PC-9 (cell line): ENCODE measurements at regions not wholly inside any gene's neighbourhood (a gene's known extent, or its start where the extent isn't known, plus 50 kb on each side); places are given as distances from the start of the nearest gene placed in this dataset.

Experiments used
- BruUV-seq: library from RNA; stranded (reverse); fragments of 400-500 nt; replicated peaks from 2 replicates; lab custom pipeline; 2021; lab: Mats Ljungman, UMichigan
- CTCF ChIA-PET: fragments of 300-600 bp; sonication (Branson Sonifier 250); formaldehyde crosslinking; loops from one replicate; lab custom pipeline; 2022; ENCODE audit warnings: antibody characterized with exemption; lab: Charles Lee
- POLR2A ChIA-PET: fragments of 300-600 bp; sonication (Branson Sonifier 250); formaldehyde crosslinking; loops from one replicate; lab custom pipeline; 2022; ENCODE audit warnings: antibody characterized with exemption; ENCODE audit not compliant: unreplicated experiment; lab: Charles Lee
- DNase-seq, 2 experiments: peaks; one replicate each; pipeline versions ENCODE4 v3.0.0 to v3.0.0-alpha.2; 2015 to 2022; ENCODE audit warnings: mixed read lengths in 1 of 2
- H2AFZ ChIP-seq: fragments of 200-600 bp; sonication (generic); 2 replicates; pipeline ENCODE4 v1.8.1; 2017; ENCODE audit warnings: antibody characterized with exemption
- H3F3A ChIP-seq: fragments of 200-600 bp; sonication (generic); 2 replicates; pipeline ENCODE4 v1.8.1; 2017; ENCODE audit warnings: antibody characterized with exemption, mild to moderate bottlenecking, low read depth; ENCODE audit not compliant: insufficient read depth
- H3K27ac ChIP-seq: fragments of 200-600 bp; sonication (generic); 2 replicates; pipeline ENCODE4 v1.6.1; 2016; ENCODE audit warnings: mixed run types
- H3K27me3 ChIP-seq: fragments of 200-600 bp; sonication (generic); 2 replicates; pipeline ENCODE4 v1.6.1; 2016; ENCODE audit warnings: low read depth, mixed run types; ENCODE audit not compliant: insufficient read depth
- H3K36me3 ChIP-seq: fragments of 200-600 bp; sonication (generic); 2 replicates; pipeline ENCODE4 v1.6.1; 2016; ENCODE audit warnings: low read depth, mixed run types
- H3K4me1 ChIP-seq: fragments of 200-600 bp; sonication (generic); replicated peaks from 2 replicates; pipeline ENCODE4 v1.6.1; 2016; ENCODE audit warnings: mixed run types; ENCODE audit not compliant: insufficient read depth
- H3K4me2 ChIP-seq: fragments of 200-600 bp; sonication (generic); 2 replicates; pipeline ENCODE4 v1.6.1; 2017; ENCODE audit warnings: mixed run types
- H3K4me3 ChIP-seq: fragments of 200-600 bp; sonication (generic); 2 replicates; pipeline ENCODE4 v1.6.1; 2016; ENCODE audit warnings: mixed run types
- H3K79me2 ChIP-seq: fragments of 200-600 bp; sonication (generic); 2 replicates; pipeline ENCODE4 v1.6.1; 2017; ENCODE audit warnings: low read depth, mixed run types
- H3K9me2 ChIP-seq: fragments of 200-600 bp; sonication (generic); 2 replicates; pipeline ENCODE4 v1.8.1; 2017; ENCODE audit warnings: mild to moderate bottlenecking; ENCODE audit not compliant: insufficient read depth
- H3K9me3 ChIP-seq: fragments of 200-600 bp; sonication (generic); 2 replicates; pipeline ENCODE4 v1.8.1; 2016; ENCODE audit warnings: low read depth; ENCODE audit not compliant: insufficient read depth
- H4K20me1 ChIP-seq: fragments of 200-600 bp; sonication (generic); 2 replicates; pipeline ENCODE4 v1.8.1; 2017; ENCODE audit not compliant: insufficient read depth
- EZH2 ChIP-seq: fragments of 200-600 bp; sonication (generic); IDR thresholded peaks from 2 replicates; pipeline ENCODE4 v1.8.0; 2017; ENCODE audit warnings: antibody characterized with exemption, low read depth
- intact Hi-C: fragments of 100-400 bp; cut with micrococcal nuclease; formaldehyde crosslinking; loops from one replicate; pipeline ENCODE4 v1.10.0; 2022; ENCODE audit not compliant: unreplicated experiment
- TF ChIP-seq, protein P1 (sequence below): fragments of 200-600 bp; sonication (generic); conservative IDR thresholded peaks from 2 replicates; pipeline ENCODE4 v1.6.1; 2017; ENCODE audit warnings: mixed run types, antibody characterized with exemption, mild to moderate bottlenecking, moderate library complexity

GRCh38 chr9:109934857-109935215, 154.8 kb downstream of the PALM2AKAP2 start:
- Histone ChIP-seq H3K4me1 (no peaks in the 10 kb centered on the region), H3K4me3 (no peak overlapping the region), H3K36me3 (no peaks in the 10 kb centered on the region), H3K4me2 (no peak overlapping the region), H3K9me2 (no peaks in the 10 kb centered on the region), H3F3A (no peaks in the 10 kb centered on the region), H3K27ac (no peak overlapping the region), H3K9me3 (no peaks in the 10 kb centered on the region), H3K27me3 (no peaks in the 10 kb centered on the region), H4K20me1 (no peaks in the 10 kb centered on the region), H3K79me2 (no peaks in the 10 kb centered on the region), H2AFZ (no peak overlapping the region)
- TF ChIP-seq, protein P1, sequence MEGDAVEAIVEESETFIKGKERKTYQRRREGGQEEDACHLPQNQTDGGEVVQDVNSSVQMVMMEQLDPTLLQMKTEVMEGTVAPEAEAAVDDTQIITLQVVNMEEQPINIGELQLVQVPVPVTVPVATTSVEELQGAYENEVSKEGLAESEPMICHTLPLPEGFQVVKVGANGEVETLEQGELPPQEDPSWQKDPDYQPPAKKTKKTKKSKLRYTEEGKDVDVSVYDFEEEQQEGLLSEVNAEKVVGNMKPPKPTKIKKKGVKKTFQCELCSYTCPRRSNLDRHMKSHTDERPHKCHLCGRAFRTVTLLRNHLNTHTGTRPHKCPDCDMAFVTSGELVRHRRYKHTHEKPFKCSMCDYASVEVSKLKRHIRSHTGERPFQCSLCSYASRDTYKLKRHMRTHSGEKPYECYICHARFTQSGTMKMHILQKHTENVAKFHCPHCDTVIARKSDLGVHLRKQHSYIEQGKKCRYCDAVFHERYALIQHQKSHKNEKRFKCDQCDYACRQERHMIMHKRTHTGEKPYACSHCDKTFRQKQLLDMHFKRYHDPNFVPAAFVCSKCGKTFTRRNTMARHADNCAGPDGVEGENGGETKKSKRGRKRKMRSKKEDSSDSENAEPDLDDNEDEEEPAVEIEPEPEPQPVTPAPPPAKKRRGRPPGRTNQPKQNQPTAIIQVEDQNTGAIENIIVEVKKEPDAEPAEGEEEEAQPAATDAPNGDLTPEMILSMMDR = no peak
- no peak for TF ChIP-seq EZH2
- DNase-seq = no peak
- POLR2A ChIA-PET = no interaction called here
- CTCF ChIA-PET = no interaction called here
- no TSS peak for BruUV-seq
- intact Hi-C loops = no loop called here

- no TSS peak for BruUV-seq
- no peaks in the 10 kb centered on the region for H3K9me2 ChIP-seq
- 0 out of 2 replicates have a peak, but pooled peaks cover 5% of the 10 kb centered on the region for H4K20me1 ChIP-seq
- intact Hi-C loops = no loop called here
- H3K27ac ChIP-seq = no peak overlapping the region
- no peak overlapping the region for H3K4me2 ChIP-seq
- POLR2A ChIA-PET = no interaction called here
- TF ChIP-seq, protein P1 = no peak
- no peak for TF ChIP-seq EZH2
- CTCF ChIA-PET = no interaction called here
- no peaks in the 10 kb centered on the region for H3K27me3 ChIP-seq
- H3K9me3 ChIP-seq = no peaks in the 10 kb centered on the region
- H3K36me3 ChIP-seq = no peaks in the 10 kb centered on the region
- H2AFZ ChIP-seq = no peak overlapping the region
- no peak for DNase-seq
- H3K79me2 ChIP-seq = no peaks in the 10 kb centered on the region
- H3K4me1 ChIP-seq = no peaks in the 10 kb centered on the region
- no peaks in the 10 kb centered on the region for H3F3A ChIP-seq
- no peak overlapping the region for H3K4me3 ChIP-seq
These were observed 155.5 kb downstream of the PALM2AKAP2 start for GRCh38 chr9:109935406-109936087.

- H3F3A ChIP-seq = no peaks in the 10 kb centered on the region
- BruUV-seq = no TSS peak
- H3K9me2 ChIP-seq = no peaks in the 10 kb centered on the region
- TF ChIP-seq, protein P1 = no peak
- TF ChIP-seq EZH2 = no peak
- H3K27ac ChIP-seq = no peak overlapping the region
- no peaks in the 10 kb centered on the region for H3K27me3 ChIP-seq
- H3K4me3 ChIP-seq = no peak overlapping the region
- DNase-seq = no peak
- H4K20me1 ChIP-seq = 0 out of 2 replicates have a peak, but pooled peaks cover 5% of the 10 kb centered on the region
- H3K79me2 ChIP-seq = no peaks in the 10 kb centered on the region
- intact Hi-C loops = no loop called here
- POLR2A ChIA-PET = no interaction called here
- CTCF ChIA-PET = no interaction called here
- no peaks in the 10 kb centered on the region for H3K9me3 ChIP-seq
- no peak overlapping the region for H2AFZ ChIP-seq
- no peaks in the 10 kb centered on the region for H3K4me1 ChIP-seq
- H3K36me3 ChIP-seq = no peaks in the 10 kb centered on the region
- no peak overlapping the region for H3K4me2 ChIP-seq
These were observed 158.0 kb downstream of the PALM2AKAP2 start for GRCh38 chr9:109937861-109938453.
